PFSK-1 (cell line): ENCODE measurements at regions not wholly inside any gene's neighbourhood (a gene's known extent, or its start where the extent isn't known, plus 50 kb on each side); places are given as distances from the start of the nearest gene placed in this dataset.

ENCODE experiments used
- FOXP2 ChIP-seq: optimal IDR thresholded peaks from 2 replicates; pipeline ENCODE3; 2011; ENCODE audit warnings: borderline replicate concordance, control low read depth, inconsistent platforms; ENCODE audit not compliant: insufficient read depth; ENCODE audit errors: extremely low read length, extremely low read depth
- POLR2AphosphoS5 ChIP-seq: IDR thresholded peaks from 2 replicates; pipeline ENCODE4 v1.6.1; 2012; ENCODE audit warnings: low read depth, mild to moderate bottlenecking, control low read depth, low read length, moderate library complexity

DNA sequence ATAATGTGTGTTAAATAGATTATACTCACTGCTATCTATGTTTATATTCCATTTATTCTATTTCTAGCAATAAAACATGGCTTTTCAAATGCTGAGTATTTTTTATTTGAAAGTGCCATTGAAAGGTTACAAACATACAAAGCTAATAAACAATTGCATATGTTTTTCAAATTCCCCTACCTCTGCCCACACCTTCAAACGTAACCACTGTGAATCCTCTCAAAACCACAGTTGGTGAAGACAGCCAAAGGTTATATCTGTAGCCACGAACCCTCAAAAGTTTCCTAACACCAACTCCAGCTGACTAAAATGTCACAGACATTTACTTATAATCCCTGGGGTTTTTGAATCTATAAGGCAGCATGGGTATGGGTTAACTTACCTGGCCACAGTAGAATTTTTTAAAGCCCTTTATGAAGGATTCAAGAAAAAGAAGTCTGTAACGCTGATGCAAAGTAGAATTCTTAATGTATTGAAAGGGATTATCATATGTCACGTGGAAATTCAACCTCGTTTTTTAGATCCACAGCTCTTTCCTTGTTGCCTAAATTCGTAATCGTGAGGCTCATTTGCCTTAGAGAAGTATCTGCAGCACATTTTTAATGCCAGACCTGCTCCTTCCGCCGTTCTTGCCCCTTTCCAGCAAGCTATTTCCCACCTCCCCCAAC, 122.5 kb upstream of the ZC3H12C start:
- TF ChIP-seq POLR2AphosphoS5 (no peak), FOXP2 (no peak)
